DOHH2 (cell line): ENCODE measurements at regions not wholly inside any gene's neighbourhood (a gene's known extent, or its start where the extent isn't known, plus 50 kb on each side); places are given as distances from the start of the nearest gene placed in this dataset.

Experiments
- CTCF ChIP-seq: fragments of 200-600 bp; sonication (generic); IDR thresholded peaks from one replicate; pipeline ENCODE4 v1.5.1; 2014; ENCODE audit warnings: antibody characterized with exemption, mild to moderate bottlenecking, low read depth, low read length; ENCODE audit not compliant: poor library complexity, severe bottlenecking
- EZH2phosphoT487 ChIP-seq: fragments of 200-600 bp; sonication (generic); IDR thresholded peaks from 2 replicates; pipeline ENCODE4 v1.6.1; 2017; ENCODE audit warnings: borderline replicate concordance, mild to moderate bottlenecking, antibody characterized with exemption, low read length, moderate library complexity, mixed read lengths

GRCh38 chr16:76932541-76933211 lies 258.3 kb upstream of the MON1B start:
- TF ChIP-seq CTCF (no peak), EZH2phosphoT487 (no peak)
